ENCODE measurements at regions not wholly inside any gene's neighbourhood (a gene's known extent, or its start where the extent isn't known, plus 50 kb on each side); places are given as distances from the start of the nearest gene placed in this dataset.

DNA sequence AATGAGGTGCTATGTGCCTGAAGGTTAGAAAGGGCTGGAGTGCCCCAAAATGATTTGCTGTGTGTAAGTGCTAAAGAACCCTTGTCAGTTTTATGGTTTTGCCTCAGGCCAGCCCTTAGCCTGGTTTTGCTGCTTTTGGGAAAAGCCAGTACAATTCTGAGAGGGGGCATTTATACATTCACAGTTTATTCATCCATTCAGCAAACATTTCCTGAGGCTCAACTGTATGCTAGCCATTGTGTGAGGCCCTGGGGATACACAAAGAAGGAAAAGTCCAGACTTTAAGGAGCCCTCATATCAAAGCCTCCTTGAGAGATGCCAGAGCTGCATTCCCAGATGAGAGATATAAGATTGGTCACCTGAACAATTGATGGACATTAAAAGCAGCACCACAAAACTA lies 115.2 kb upstream of the PLCXD3 start:
- no peak for TF ChIP-seq POLR2A (IDR thresholded peaks at IDR 0.05; ENCODE audit: low read length)
- TF ChIP-seq GATA1 (IDR thresholded peaks at IDR 0.05; ENCODE audit: low read depth, low read length): no peak
